GM13976 (cell line): ENCODE measurements at regions not wholly inside any gene's neighbourhood (a gene's known extent, or its start where the extent isn't known, plus 50 kb on each side); places are given as distances from the start of the nearest gene placed in this dataset.
"Not testable (repeated sequence)": the region's sequence is repeated elsewhere in the genome, so short reads cannot be mapped to it uniquely, and the experiment has no call there.

Experiments used
- DNase-seq: peaks from one replicate; pipeline ENCODE4 v3.0.0; 2012; ENCODE audit warnings: low spot score
- in situ Hi-C: fragments of 300-500 bp; cut with MboI; formaldehyde crosslinking; loops from one replicate; pipeline ENCODE4 v1.12.0; 2022; ENCODE audit warnings: low sequenced_read_pairs, mixed read lengths, inconsistent platforms; ENCODE audit not compliant: unreplicated experiment
- TF ChIP-seq, protein P1 (sequence below): IDR thresholded peaks from 2 replicates; pipeline ENCODE4 v1.5.1; 2012; ENCODE audit warnings: borderline replicate concordance, mild to moderate bottlenecking; ENCODE audit not compliant: insufficient read depth; ENCODE audit errors: extremely low read depth, missing control alignments, control extremely low read depth

DNA sequence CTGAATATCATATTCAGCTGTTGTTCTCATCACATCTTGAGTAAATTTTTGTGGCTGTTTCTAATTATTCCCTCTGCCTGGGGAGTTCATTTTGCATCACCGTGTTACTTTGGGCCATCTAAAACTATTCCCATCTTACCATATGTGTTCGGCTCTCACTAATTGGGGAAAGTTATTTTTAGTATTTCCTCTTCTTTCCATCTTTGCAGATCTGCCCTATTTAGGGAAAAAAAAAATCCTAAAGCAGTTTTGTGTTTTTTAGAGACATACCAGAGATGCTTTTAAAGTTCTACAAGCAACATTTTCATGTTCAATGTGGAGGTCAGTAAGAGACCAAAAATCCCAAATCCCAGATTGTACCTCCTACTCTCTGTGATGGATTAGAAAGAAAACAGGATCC, 111.3 kb upstream of the NDUFV2 start:
- DNase-seq, result no peak
- in situ Hi-C loops, result no loop called here
- TF ChIP-seq, protein P1, sequence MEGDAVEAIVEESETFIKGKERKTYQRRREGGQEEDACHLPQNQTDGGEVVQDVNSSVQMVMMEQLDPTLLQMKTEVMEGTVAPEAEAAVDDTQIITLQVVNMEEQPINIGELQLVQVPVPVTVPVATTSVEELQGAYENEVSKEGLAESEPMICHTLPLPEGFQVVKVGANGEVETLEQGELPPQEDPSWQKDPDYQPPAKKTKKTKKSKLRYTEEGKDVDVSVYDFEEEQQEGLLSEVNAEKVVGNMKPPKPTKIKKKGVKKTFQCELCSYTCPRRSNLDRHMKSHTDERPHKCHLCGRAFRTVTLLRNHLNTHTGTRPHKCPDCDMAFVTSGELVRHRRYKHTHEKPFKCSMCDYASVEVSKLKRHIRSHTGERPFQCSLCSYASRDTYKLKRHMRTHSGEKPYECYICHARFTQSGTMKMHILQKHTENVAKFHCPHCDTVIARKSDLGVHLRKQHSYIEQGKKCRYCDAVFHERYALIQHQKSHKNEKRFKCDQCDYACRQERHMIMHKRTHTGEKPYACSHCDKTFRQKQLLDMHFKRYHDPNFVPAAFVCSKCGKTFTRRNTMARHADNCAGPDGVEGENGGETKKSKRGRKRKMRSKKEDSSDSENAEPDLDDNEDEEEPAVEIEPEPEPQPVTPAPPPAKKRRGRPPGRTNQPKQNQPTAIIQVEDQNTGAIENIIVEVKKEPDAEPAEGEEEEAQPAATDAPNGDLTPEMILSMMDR, result no peak

DNA sequence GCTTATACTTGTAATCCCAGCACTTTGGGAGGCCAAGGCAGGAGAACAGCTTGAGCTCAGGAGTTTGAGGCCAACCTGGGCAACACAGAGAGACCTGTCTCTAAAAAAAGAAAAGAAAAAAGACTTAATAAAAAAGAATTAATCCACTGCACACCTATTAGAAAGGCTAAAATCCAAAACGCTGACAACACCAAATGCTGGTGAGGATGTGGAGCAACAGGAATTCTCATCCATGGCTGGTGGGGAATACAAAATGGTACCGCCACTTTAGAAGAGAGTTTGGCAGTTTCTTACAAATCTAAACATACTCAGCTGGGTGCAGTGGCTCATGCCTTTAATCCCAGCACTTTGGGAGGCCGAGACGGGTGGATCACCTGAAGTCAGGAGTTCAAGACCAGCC, 110.0 kb upstream of the NDUFV2 start:
- in situ Hi-C loops, DNase-seq: not testable (repeated sequence)

DNA sequence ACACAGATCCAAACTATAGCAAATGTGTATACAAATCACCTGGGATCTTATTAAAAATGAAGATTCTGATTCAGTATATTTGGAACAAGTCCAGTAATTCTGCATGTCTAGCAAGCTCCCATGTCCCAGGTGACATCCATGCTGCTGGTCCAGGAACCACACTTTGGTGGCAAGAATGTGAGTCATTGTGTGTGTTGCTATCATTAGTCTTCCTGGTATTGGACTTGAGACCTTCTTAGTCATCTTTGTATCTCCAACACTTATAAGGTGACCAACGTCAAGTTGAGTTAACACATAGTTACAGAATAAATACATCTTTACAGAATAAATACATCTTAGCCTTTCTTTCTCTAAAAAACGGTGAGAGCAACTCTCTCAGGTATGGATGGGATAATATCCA, 107.9 kb upstream of the NDUFV2 start:
- in situ Hi-C loops, result no loop called here
- no peak for DNase-seq
- TF ChIP-seq, protein P1, result no peak

DNA sequence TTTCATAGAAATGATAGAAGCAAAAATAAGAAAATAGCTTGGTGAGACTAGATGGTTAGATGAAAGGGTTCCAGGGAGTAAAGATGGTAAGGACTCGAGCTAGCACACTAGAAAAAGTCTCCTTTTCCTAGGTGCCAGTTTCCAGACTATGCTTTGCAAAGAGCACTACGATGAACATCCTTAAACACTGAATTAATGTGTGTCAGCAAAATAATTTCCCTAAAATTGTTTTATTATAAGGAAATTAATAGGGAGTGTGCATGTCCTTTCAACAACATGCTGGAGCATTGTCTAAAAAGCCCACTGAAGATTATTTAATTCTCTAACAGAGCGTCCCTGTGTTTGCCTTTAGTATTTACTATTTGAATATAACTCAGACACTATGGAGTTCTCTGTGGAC, 107.4 kb upstream of the NDUFV2 start:
- in situ Hi-C loops, result no loop called here
- TF ChIP-seq, protein P1, result no peak
- DNase-seq, result no peak

DNA sequence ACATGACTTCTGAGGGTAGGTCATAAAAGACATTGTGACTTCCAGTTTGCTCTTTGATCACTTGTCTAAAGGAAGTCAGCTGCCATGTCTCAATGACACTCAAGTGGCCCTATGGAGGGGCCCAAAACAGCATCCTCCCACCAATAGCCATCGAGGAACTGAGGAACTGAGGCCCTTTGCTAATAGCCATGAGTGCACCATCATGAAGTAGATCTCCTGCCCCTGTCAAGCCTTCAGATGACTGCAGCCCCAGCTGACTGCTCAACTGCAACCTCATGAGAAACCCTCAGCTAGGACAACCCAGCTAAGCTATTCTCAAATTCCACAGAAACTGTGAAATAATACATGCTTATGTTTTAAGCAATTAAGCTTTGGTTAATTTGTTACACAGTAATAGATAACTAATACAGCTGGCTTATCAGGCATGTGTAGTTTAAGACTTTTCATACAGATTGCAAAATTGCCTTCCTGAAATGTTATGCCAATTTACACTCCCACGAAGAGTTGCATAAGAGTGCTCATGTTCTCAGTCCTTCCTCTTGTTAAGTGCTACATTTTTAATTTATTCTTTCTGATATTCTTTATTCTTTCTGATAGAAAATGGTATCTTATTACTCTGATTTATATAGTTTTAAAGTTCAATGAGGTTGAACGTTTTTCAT, 105.6 kb upstream of the NDUFV2 start:
- no peak for DNase-seq
- TF ChIP-seq, protein P1, result no peak
- in situ Hi-C loops, result no loop called here

DNA sequence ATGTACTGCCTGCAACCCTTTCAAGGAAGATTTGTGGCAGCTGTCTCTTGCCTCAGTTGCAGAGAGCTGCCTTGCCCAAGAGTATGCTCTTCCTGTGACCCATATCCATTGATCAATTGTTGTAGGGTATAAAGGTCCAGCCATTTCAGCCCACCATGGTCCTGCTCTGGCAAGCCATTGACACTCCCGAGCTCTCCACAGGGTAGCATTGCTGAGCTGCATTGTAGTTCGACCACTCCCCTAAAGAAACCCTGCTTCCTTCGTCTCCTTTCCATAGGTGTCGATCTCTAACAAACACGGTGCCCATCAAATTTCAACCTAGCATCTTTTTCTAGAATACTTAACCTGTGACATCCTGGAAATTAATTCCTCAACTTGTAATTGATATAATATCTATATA, 104.9 kb upstream of the NDUFV2 start:
- in situ Hi-C loops, result no loop called here
- TF ChIP-seq, protein P1, result no peak
- no peak for DNase-seq

DNA sequence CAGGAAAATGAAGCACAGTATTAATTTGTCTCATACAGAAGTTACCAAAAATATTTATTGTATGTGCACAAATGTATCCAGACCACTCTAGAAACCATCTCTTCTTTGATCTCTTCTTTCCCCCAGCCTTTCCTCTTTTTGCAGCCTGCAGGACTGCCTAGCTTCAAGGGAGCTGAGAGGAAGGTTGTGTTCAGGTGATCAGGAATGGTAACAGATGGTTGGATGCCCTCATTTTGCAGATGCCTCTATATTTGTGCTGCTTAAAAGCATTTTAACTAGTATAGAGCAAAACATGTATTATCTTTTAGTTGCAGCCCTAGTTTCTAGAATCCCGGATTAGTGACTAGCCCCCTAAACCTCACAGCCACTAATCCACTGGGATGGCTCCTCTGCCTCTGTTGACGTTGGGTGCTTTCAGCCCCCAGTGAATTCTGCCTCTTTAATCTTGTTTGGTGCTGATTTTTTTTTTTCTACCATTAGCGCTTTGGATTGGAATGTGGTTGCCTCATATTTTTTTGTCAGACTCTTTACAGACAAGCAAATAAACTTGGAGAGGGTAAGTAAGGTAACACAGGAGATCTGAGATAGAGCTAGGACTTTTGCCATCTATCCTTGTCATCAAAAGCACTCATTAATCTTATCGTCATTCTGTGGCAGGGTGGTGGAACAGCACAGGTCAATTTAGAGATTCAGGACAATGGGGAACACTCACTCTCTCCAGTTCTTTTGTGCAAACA, 103.8 kb upstream of the NDUFV2 start:
- TF ChIP-seq, protein P1, result no peak
- in situ Hi-C loops, result no loop called here
- DNase-seq, result no peak
